HCT116 (cell line): ENCODE measurements at regions not wholly inside any gene's neighbourhood (a gene's known extent, or its start where the extent isn't known, plus 50 kb on each side); places are given as distances from the start of the nearest gene placed in this dataset.

ENCODE experiments used
- CTCF ChIP-seq, 3 experiments: fragments of 200-600 bp in 1 of 3; sonication (generic) in 1 of 3; IDR thresholded peaks in 2 of 3; conservative IDR thresholded peaks in 1 of 3; 2 replicates each; pipeline ENCODE4 v1.5.1; 2012 to 2017; ENCODE audit warnings: low read depth in 2 of 3, low read length in 2 of 3, antibody characterized with exemption in 1 of 3, borderline replicate concordance in 1 of 3, control low read depth in 1 of 3, mild to moderate bottlenecking in 1 of 3, mixed read lengths in 1 of 3, mixed run types in 1 of 3, moderate library complexity in 1 of 3; ENCODE audit not compliant: insufficient read depth in 1 of 3
- EGR1 ChIP-seq: IDR thresholded peaks from 2 replicates; pipeline ENCODE4 v1.6.1; 2012; ENCODE audit warnings: low read depth
- EZH2 ChIP-seq: fragments of 200-600 bp; sonication (generic); IDR thresholded peaks from 2 replicates; pipeline ENCODE4 v1.6.1; 2017; ENCODE audit warnings: antibody characterized with exemption, mixed run types
- EZH2phosphoT487 ChIP-seq: fragments of 200-600 bp; IDR thresholded peaks from 2 replicates; pipeline ENCODE4 v1.6.1; 2018; ENCODE audit warnings: antibody characterized with exemption, borderline replicate concordance
- POLR2A ChIP-seq: IDR thresholded peaks from 2 replicates; pipeline ENCODE4 v1.7.0; 2011; ENCODE audit warnings: borderline replicate concordance; ENCODE audit not compliant: insufficient read depth, insufficient read length; ENCODE audit errors: extremely low read depth
- REST ChIP-seq: IDR thresholded peaks from 2 replicates; pipeline ENCODE4 v1.6.1; 2012; ENCODE audit warnings: low read depth
- SIN3A ChIP-seq: IDR thresholded peaks from 2 replicates; pipeline ENCODE4 v1.6.1; 2012; ENCODE audit warnings: low read depth
- SP1 ChIP-seq: IDR thresholded peaks from 2 replicates; pipeline ENCODE4 v1.6.1; 2012; ENCODE audit warnings: low read depth
- TF ChIP-seq, protein P1 (sequence below): IDR thresholded peaks from 2 replicates; pipeline ENCODE4 v1.6.1; 2012

- TF ChIP-seq REST (no peak), EZH2phosphoT487 (no peak), SIN3A (no peak), EZH2 (no peak), CTCF (IDR thresholded peaks at IDR 0.05 in 2 of 3, conservative IDR thresholded peaks at IDR 0.05 in 1 of 3; ENCODE audit: borderline replicate concordance in 1 of 3, insufficient read depth in 1 of 3, low read depth in 2 of 3, low read length in 2 of 3) (no peak), SP1 (no peak), EGR1 (no peak), POLR2A (no peak)
- TF ChIP-seq, protein P1, sequence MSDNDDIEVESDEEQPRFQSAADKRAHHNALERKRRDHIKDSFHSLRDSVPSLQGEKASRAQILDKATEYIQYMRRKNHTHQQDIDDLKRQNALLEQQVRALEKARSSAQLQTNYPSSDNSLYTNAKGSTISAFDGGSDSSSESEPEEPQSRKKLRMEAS, result no peak
These were observed 214.6 kb downstream of the ATXN7L3B start for GRCh38 chr12:74752215-74752614.
